SK-N-SH treated with all-trans-retinoic acid at 6 μM for 48 hours (cell line): ENCODE measurements at regions not wholly inside any gene's neighbourhood (a gene's known extent, or its start where the extent isn't known, plus 50 kb on each side); places are given as distances from the start of the nearest gene placed in this dataset.

Source experiments
- ATAC-seq: fragments of 200-7000 bp; cut with Tn5 transposase; 3 replicates; pipeline ENCODE4 v1.9.1; 2020; ENCODE audit warnings: mild to moderate bottlenecking, moderate library complexity
- ARNTL ChIP-seq: fragments of 450-650 bp; formaldehyde crosslinking; IDR thresholded peaks from 2 replicates; pipeline ENCODE4 v1.5.0; 2020; ENCODE audit warnings: low read depth, mild to moderate bottlenecking, moderate library complexity, borderline replicate concordance
- BACH2 ChIP-seq: fragments of 250-450 bp; sonication (Bioruptor Pico); IDR thresholded peaks from 2 replicates; pipeline ENCODE4 v1.9.0; 2021; ENCODE audit warnings: mild to moderate bottlenecking, borderline replicate concordance
- CREB5 ChIP-seq: fragments of 250-450 bp; sonication (Bioruptor Pico); IDR thresholded peaks from 2 replicates; pipeline ENCODE4 v1.5.1; 2020; ENCODE audit warnings: low read depth, mild to moderate bottlenecking, moderate library complexity
- CSDC2 ChIP-seq: fragments of 250-450 bp; sonication (Bioruptor Pico); IDR thresholded peaks from 2 replicates; pipeline ENCODE4 v1.5.0; 2020; ENCODE audit warnings: mild to moderate bottlenecking, moderate library complexity
- CSRNP3 ChIP-seq: fragments of 250-450 bp; sonication (Bioruptor Pico); IDR thresholded peaks from 2 replicates; pipeline ENCODE4 v1.5.1; 2021; ENCODE audit warnings: mild to moderate bottlenecking, moderate library complexity
- ESRRG ChIP-seq: fragments of 250-450 bp; sonication (Bioruptor Pico); IDR thresholded peaks from 2 replicates; pipeline ENCODE4 v1.6.1; 2021; ENCODE audit warnings: mild to moderate bottlenecking
- GLIS3 ChIP-seq: fragments of 250-450 bp; sonication (Bioruptor Pico); IDR thresholded peaks from 2 replicates; pipeline ENCODE4 v1.5.0; 2020; ENCODE audit warnings: mild to moderate bottlenecking, moderate library complexity
- ISL1 ChIP-seq: fragments of 250-450 bp; sonication (Bioruptor Pico); IDR thresholded peaks from 2 replicates; pipeline ENCODE4 v2.1.2; 2022; ENCODE audit warnings: mild to moderate bottlenecking, moderate library complexity
- OSR1 ChIP-seq: fragments of 250-450 bp; sonication (Bioruptor Pico); IDR thresholded peaks from 2 replicates; pipeline ENCODE4 v1.8.0; 2022; ENCODE audit warnings: moderate library complexity, mild to moderate bottlenecking, inconsistent platforms
- PATZ1 ChIP-seq: fragments of 250-450 bp; sonication (Bioruptor Pico); IDR thresholded peaks from 2 replicates; pipeline ENCODE4 v1.8.0; 2020; ENCODE audit warnings: mild to moderate bottlenecking, moderate library complexity, borderline replicate concordance
- POU6F1 ChIP-seq: fragments of 250-450 bp; sonication (Bioruptor Pico); IDR thresholded peaks from 2 replicates; pipeline ENCODE4 v1.8.0; 2021; ENCODE audit warnings: low read depth, mild to moderate bottlenecking, moderate library complexity, borderline replicate concordance
- PPARA ChIP-seq: fragments of 250-450 bp; sonication (Bioruptor Pico); IDR thresholded peaks from 2 replicates; pipeline ENCODE4 v1.5.0; 2020; ENCODE audit warnings: mild to moderate bottlenecking, borderline replicate concordance
- RARB ChIP-seq: fragments of 250-450 bp; sonication (Bioruptor Pico); IDR thresholded peaks from 2 replicates; pipeline ENCODE4 v1.8.0; 2021; ENCODE audit warnings: mild to moderate bottlenecking, moderate library complexity
- SNAI2 ChIP-seq: fragments of 250-450 bp; sonication (Bioruptor Pico); IDR thresholded peaks from 2 replicates; pipeline ENCODE4 v1.5.0; 2020; ENCODE audit warnings: mild to moderate bottlenecking, moderate library complexity
- TCF4 ChIP-seq: fragments of 250-450 bp; sonication (Bioruptor Pico); IDR thresholded peaks from 2 replicates; pipeline ENCODE4 v1.8.0; 2021; ENCODE audit warnings: mild to moderate bottlenecking, moderate library complexity, borderline replicate concordance
- TOX ChIP-seq: fragments of 250-450 bp; sonication (Bioruptor Pico); IDR thresholded peaks from 2 replicates; pipeline ENCODE4 v1.8.0; 2021; ENCODE audit warnings: mild to moderate bottlenecking, moderate library complexity, borderline replicate concordance
- TSHZ2 ChIP-seq: fragments of 250-450 bp; sonication (Bioruptor Pico); IDR thresholded peaks from 2 replicates; pipeline ENCODE4 v1.5.0; 2020; ENCODE audit warnings: mild to moderate bottlenecking, moderate library complexity
- ZFP3 ChIP-seq: fragments of 250-450 bp; sonication (Bioruptor Pico); IDR thresholded peaks from 2 replicates; pipeline ENCODE4 v1.5.0; 2020; ENCODE audit warnings: mild to moderate bottlenecking, moderate library complexity
- ZFP30 ChIP-seq: fragments of 450-650 bp; formaldehyde crosslinking; IDR thresholded peaks from 2 replicates; pipeline ENCODE4 v1.5.0; 2022; ENCODE audit warnings: mild to moderate bottlenecking, moderate library complexity
- ZNF565 ChIP-seq: fragments of 450-650 bp; formaldehyde crosslinking; conservative IDR thresholded peaks from 2 replicates; pipeline ENCODE4 v1.5.0; 2020; ENCODE audit warnings: low read depth, mild to moderate bottlenecking, moderate library complexity
- ZNF70 ChIP-seq: fragments of 450-650 bp; formaldehyde crosslinking; IDR thresholded peaks from 2 replicates; pipeline ENCODE4 v1.5.0; 2020; ENCODE audit warnings: mild to moderate bottlenecking, moderate library complexity
- ZNF8 ChIP-seq: fragments of 450-650 bp; formaldehyde crosslinking; IDR thresholded peaks from 2 replicates; pipeline ENCODE4 v1.5.0; 2020; ENCODE audit warnings: mild to moderate bottlenecking, moderate library complexity

- TF ChIP-seq ARNTL (CRISPR knock-in tag) (no peak), CSRNP3 (CRISPR knock-in tag) (no peak), ZFP3 (CRISPR knock-in tag) (no peak), ZNF565 (CRISPR knock-in tag) (no peak)
These were observed 828.4 kb upstream of the CHAC2 start (continued) for GRCh38 chr2:52939250-52939649.

- no peak for ATAC-seq
- TF ChIP-seq ZNF70 (no peak), OSR1 (CRISPR knock-in tag) (no peak), BACH2 (CRISPR knock-in tag) (no peak), ZNF8 (CRISPR knock-in tag) (no peak), ISL1 (no peak), TSHZ2 (CRISPR knock-in tag) (no peak), SNAI2 (CRISPR knock-in tag) (no peak), ZFP3 (CRISPR knock-in tag) (no peak), RARB (CRISPR knock-in tag) (no peak), ZFP30 (no peak), CSDC2 (no peak), ARNTL (CRISPR knock-in tag) (no peak), TOX (no peak), PATZ1 (CRISPR knock-in tag) (no peak), POU6F1 (CRISPR knock-in tag) (no peak), TCF4 (CRISPR knock-in tag) (no peak)
These were observed 831.6 kb upstream of the CHAC2 start for GRCh38 chr2:52936029-52936428.

- no peak for ATAC-seq
- TF ChIP-seq BACH2 (CRISPR knock-in tag) (no peak), ZFP30 (no peak), CREB5 (CRISPR knock-in tag) (no peak), PPARA (CRISPR knock-in tag) (no peak), ESRRG (CRISPR knock-in tag) (no peak), ARNTL (CRISPR knock-in tag) (no peak), GLIS3 (CRISPR knock-in tag) (no peak), POU6F1 (CRISPR knock-in tag) (no peak), TCF4 (CRISPR knock-in tag) (no peak), CSRNP3 (CRISPR knock-in tag) (no peak), TSHZ2 (CRISPR knock-in tag) (no peak), ZNF70 (no peak)
These were observed 832.5 kb upstream of the CHAC2 start for GRCh38 chr2:52934920-52935640.
